ENCODE measurements at regions not wholly inside any gene's neighbourhood (a gene's known extent, or its start where the extent isn't known, plus 50 kb on each side); places are given as distances from the start of the nearest gene placed in this dataset.

DNA sequence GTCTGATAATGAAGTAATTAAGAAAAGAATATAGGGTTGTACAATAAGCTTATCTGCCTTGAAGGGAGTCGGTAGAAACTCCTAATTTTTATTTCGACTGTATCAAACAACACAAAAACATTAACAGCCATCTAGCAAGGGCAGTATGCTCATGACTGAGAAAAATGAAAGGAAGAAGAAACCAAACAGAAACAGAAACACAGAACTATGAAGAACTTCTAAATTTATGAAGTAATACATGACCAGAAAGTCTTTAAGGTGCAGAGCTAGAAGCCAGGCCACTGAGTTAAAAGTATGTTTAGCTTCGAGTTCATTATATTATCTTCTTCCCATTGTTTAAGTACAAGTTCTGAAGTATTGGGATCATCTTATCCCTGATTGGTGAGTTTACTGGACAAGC, 367.3 kb upstream of the C9orf72 start:
- TF ChIP-seq CTCF (IDR thresholded peaks at IDR 0.05) (no peak), POLR2A (IDR thresholded peaks at IDR 0.05) (no peak)

Measured in lower leg skin (tissue), 3 donors.